Lower lobe of right lung (tissue), 2 donors: ENCODE measurements at regions not wholly inside any gene's neighbourhood (a gene's known extent, or its start where the extent isn't known, plus 50 kb on each side); places are given as distances from the start of the nearest gene placed in this dataset.

Experiments
- ATAC-seq, 2 donors: fragments of 200-7000 bp; cut with Tn5 transposase; one replicate each; pipeline ENCODE4 v1.9.1; 2020 to 2022; ENCODE audit warnings: mild to moderate bottlenecking in 2 of 2, moderate library complexity in 2 of 2
- DNase-seq: peaks from one replicate; pipeline ENCODE4 v3.0.0-alpha.2; 2020
- H3K27ac ChIP-seq: fragments of 200-600 bp; one replicate; pipeline ENCODE4 v1.8.0; 2022
- H3K27me3 ChIP-seq: fragments of 200-600 bp; one replicate; pipeline ENCODE4 v1.8.0; 2022; ENCODE audit warnings: low read depth
- H3K36me3 ChIP-seq: fragments of 200-600 bp; one replicate; pipeline ENCODE4 v1.8.0; 2022; ENCODE audit warnings: mild to moderate bottlenecking
- H3K4me1 ChIP-seq: fragments of 200-600 bp; one replicate; pipeline ENCODE4 v1.8.0; 2022
- H3K4me3 ChIP-seq: fragments of 200-600 bp; one replicate; pipeline ENCODE4 v1.8.0; 2022; ENCODE audit warnings: mild to moderate bottlenecking
- H3K9me3 ChIP-seq: fragments of 200-600 bp; one replicate; pipeline ENCODE4 v1.8.0; 2022
- CTCF ChIP-seq: fragments of 200-600 bp; IDR thresholded peaks from one replicate; pipeline ENCODE4 v1.8.0; 2022; ENCODE audit warnings: antibody characterized with exemption, mild to moderate bottlenecking
- intact Hi-C: fragments of 100-400 bp; cut with DNase I; formaldehyde crosslinking; loops from one replicate; pipeline ENCODE4 v1.11.0; 2022
- donor health status: DM: no; HTN: yes; CAD: no; lungs with severe emphysema.

- Histone ChIP-seq H3K27ac (no peak overlapping the region), H3K4me1 (peaks cover 7% of the 10 kb centered on the region), H3K4me3 (no peak overlapping the region), H3K27me3 (no peaks in the 10 kb centered on the region), H3K9me3 (no peaks in the 10 kb centered on the region), H3K36me3 (no peaks in the 10 kb centered on the region)
- TF ChIP-seq CTCF, result no peak
- DNase-seq (no peak), ATAC-seq (no peak)
- intact Hi-C loops, result no loop called here
Observed at GRCh38 chr10:88023676-88024075, 160.3 kb downstream of the PTEN start.

DNA sequence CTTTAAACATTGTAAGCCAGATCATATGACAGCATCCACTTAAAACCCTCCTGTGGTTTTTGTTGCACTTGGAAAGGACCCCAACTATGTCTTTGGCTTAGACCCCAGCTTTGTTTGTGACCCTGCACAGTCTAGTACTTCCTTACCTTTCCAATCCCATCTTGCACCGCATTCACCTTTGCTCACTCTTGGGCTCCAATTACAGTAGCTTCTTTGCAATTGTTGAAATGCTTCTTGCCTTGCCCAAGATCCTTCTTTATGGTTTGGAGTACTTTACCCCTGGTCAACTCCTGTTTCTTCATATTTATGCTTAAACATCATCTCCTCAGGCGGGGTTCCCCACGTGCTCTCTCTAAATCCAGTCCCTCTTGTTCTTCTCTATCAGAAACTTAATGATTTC lies 162.6 kb downstream of the PTEN start:
- H3K27ac ChIP-seq, result no peak overlapping the region
- intact Hi-C loops, result no loop called here
- H3K27me3 ChIP-seq, result no peaks in the 10 kb centered on the region
- no peak overlapping the region for H3K4me3 ChIP-seq
- ATAC-seq (no peak), DNase-seq (no peak)
- H3K36me3 ChIP-seq, result no peaks in the 10 kb centered on the region
- H3K9me3 ChIP-seq, result no peaks in the 10 kb centered on the region
- peaks cover 7% of the 10 kb centered on the region for H3K4me1 ChIP-seq
- TF ChIP-seq CTCF, result no peak

- no peak for TF ChIP-seq CTCF
- Histone ChIP-seq H3K4me3 (no peak overlapping the region), H3K9me3 (no peaks in the 10 kb centered on the region), H3K36me3 (no peaks in the 10 kb centered on the region), H3K27me3 (no peaks in the 10 kb centered on the region), H3K27ac (no peak overlapping the region), H3K4me1 (peaks cover 7% of the 10 kb centered on the region)
- intact Hi-C loops, result no loop called here
- DNase-seq, result peak; percentile 51
- peak; percentile 89 to 94 for ATAC-seq
Observed at GRCh38 chr10:88027570-88027969, 164.1 kb downstream of the PTEN start.

DNA sequence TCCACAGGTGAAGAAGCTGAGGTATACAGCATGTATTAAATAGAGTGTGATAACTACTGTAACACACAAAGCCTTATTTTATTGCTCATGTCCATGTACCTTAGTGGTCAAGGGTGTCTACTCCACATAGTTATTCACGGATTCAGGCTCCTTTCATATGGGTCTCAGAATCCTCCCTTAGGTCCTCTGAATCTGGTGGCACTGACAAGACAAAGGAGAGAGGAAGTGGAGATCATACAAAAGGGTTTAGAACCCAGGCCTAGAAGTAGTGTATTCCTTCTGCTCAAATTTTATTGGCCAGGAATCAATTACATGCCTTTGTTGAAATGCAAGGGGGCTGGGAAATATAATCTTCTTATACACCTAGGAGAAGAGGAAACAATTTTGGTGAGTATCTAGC lies 164.6 kb downstream of the PTEN start:
- H3K9me3 ChIP-seq, result no peaks in the 10 kb centered on the region
- H3K36me3 ChIP-seq, result no peaks in the 10 kb centered on the region
- no peak for DNase-seq
- intact Hi-C loops, result no loop called here
- H3K4me3 ChIP-seq, result no peak overlapping the region
- no peak overlapping the region for H3K27ac ChIP-seq
- H3K4me1 ChIP-seq, result peaks cover 7% of the 10 kb centered on the region
- no peaks in the 10 kb centered on the region for H3K27me3 ChIP-seq
- no peak for ATAC-seq
- TF ChIP-seq CTCF, result no peak

GRCh38 chr10:88028654-88029053 lies 165.2 kb downstream of the PTEN start:
- H3K36me3 ChIP-seq, result no peaks in the 10 kb centered on the region
- no peak for TF ChIP-seq CTCF
- H3K4me1 ChIP-seq, result peaks cover 7% of the 10 kb centered on the region
- H3K27me3 ChIP-seq, result no peaks in the 10 kb centered on the region
- H3K27ac ChIP-seq, result no peak overlapping the region
- intact Hi-C loops, result no loop called here
- no peak overlapping the region for H3K4me3 ChIP-seq
- DNase-seq (no peak), ATAC-seq (no peak)
- H3K9me3 ChIP-seq, result no peaks in the 10 kb centered on the region

- H3K4me1 ChIP-seq, result peaks cover 7% of the 10 kb centered on the region
- no peak overlapping the region for H3K4me3 ChIP-seq
- intact Hi-C loops, result no loop called here
- ATAC-seq (no peak), DNase-seq (no peak)
- no peaks in the 10 kb centered on the region for H3K27me3 ChIP-seq
- no peak for TF ChIP-seq CTCF
- no peak overlapping the region for H3K27ac ChIP-seq
- H3K36me3 ChIP-seq, result no peaks in the 10 kb centered on the region
- H3K9me3 ChIP-seq, result no peaks in the 10 kb centered on the region
Observed at GRCh38 chr10:88032566-88032965, 169.1 kb downstream of the PTEN start.
